ENCODE measurements at regions not wholly inside any gene's neighbourhood (a gene's known extent, or its start where the extent isn't known, plus 50 kb on each side); places are given as distances from the start of the nearest gene placed in this dataset.

- no peak for TF ChIP-seq ZC3H10 (CRISPR knock-in tag; IDR thresholded peaks at IDR 0.05)
- TF ChIP-seq ARNTL (CRISPR knock-in tag; IDR thresholded peaks at IDR 0.05; ENCODE audit: borderline replicate concordance, low read depth): no peak
- TF ChIP-seq PATZ1 (CRISPR knock-in tag; IDR thresholded peaks at IDR 0.05; ENCODE audit: borderline replicate concordance): no peak
- TF ChIP-seq SNAI2 (CRISPR knock-in tag; IDR thresholded peaks at IDR 0.05): no peak
- TF ChIP-seq CREB5 (CRISPR knock-in tag; IDR thresholded peaks at IDR 0.05; ENCODE audit: low read depth): no peak
- TF ChIP-seq ZFP3 (CRISPR knock-in tag; IDR thresholded peaks at IDR 0.05): no peak
- no peak for TF ChIP-seq RARB (CRISPR knock-in tag; IDR thresholded peaks at IDR 0.05)
- no peak for TF ChIP-seq POU6F1 (CRISPR knock-in tag; IDR thresholded peaks at IDR 0.05; ENCODE audit: borderline replicate concordance, low read depth)
- TF ChIP-seq PPARA (CRISPR knock-in tag; IDR thresholded peaks at IDR 0.05; ENCODE audit: borderline replicate concordance): no peak
- no peak for TF ChIP-seq ZNF565 (CRISPR knock-in tag; conservative IDR thresholded peaks at IDR 0.05; ENCODE audit: low read depth)
- TF ChIP-seq ISL1 (CRISPR knock-in tag; IDR thresholded peaks at IDR 0.05): no peak
- no peak for TF ChIP-seq ZFP30 (CRISPR knock-in tag; IDR thresholded peaks at IDR 0.05)
- no peak for TF ChIP-seq ZNF8 (CRISPR knock-in tag; IDR thresholded peaks at IDR 0.05)
Observed at GRCh38 chr16:73909529-73910035, 387.0 kb upstream of the PSMD7 start.

Measured in SK-N-SH treated with all-trans-retinoic acid at 6 μM for 48 hours (cell line).